ENCODE measurements at regions not wholly inside any gene's neighbourhood (a gene's known extent, or its start where the extent isn't known, plus 50 kb on each side); places are given as distances from the start of the nearest gene placed in this dataset.

- TF ChIP-seq POLR2A (IDR thresholded peaks at IDR 0.05) (no peak), CTCF (IDR thresholded peaks at IDR 0.05 in 4 of 5, conservative IDR thresholded peaks at IDR 0.05 in 1 of 5) (no peak)
Measured at GRCh38 chr2:19216676-19217602, 141.5 kb downstream of the OSR1 start.
